ENCODE measurements at regions not wholly inside any gene's neighbourhood (a gene's known extent, or its start where the extent isn't known, plus 50 kb on each side); places are given as distances from the start of the nearest gene placed in this dataset.

GRCh38 chr12:124491310-124491709 lies 76.1 kb downstream of the NCOR2 start:
- TF ChIP-seq, protein P1, sequence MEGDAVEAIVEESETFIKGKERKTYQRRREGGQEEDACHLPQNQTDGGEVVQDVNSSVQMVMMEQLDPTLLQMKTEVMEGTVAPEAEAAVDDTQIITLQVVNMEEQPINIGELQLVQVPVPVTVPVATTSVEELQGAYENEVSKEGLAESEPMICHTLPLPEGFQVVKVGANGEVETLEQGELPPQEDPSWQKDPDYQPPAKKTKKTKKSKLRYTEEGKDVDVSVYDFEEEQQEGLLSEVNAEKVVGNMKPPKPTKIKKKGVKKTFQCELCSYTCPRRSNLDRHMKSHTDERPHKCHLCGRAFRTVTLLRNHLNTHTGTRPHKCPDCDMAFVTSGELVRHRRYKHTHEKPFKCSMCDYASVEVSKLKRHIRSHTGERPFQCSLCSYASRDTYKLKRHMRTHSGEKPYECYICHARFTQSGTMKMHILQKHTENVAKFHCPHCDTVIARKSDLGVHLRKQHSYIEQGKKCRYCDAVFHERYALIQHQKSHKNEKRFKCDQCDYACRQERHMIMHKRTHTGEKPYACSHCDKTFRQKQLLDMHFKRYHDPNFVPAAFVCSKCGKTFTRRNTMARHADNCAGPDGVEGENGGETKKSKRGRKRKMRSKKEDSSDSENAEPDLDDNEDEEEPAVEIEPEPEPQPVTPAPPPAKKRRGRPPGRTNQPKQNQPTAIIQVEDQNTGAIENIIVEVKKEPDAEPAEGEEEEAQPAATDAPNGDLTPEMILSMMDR (conservative IDR thresholded peaks at IDR 0.05 in 1 of 2, IDR thresholded peaks at IDR 0.05 in 1 of 2; ENCODE audit: low read depth in 1 of 2, low read length in 2 of 2), result no peak
- TF ChIP-seq EZH2 (IDR thresholded peaks at IDR 0.05; ENCODE audit: low read length, missing control alignments), result no peak

All from fibroblast of lung (primary cell).